Gastroesophageal sphincter (tissue), 4 donors: ENCODE measurements at regions not wholly inside any gene's neighbourhood (a gene's known extent, or its start where the extent isn't known, plus 50 kb on each side); places are given as distances from the start of the nearest gene placed in this dataset.

ENCODE experiments used
- ATAC-seq: fragments of 150-250 bp; one replicate; pipeline ENCODE4 v1.9.1; 2016; ENCODE audit warnings: mild to moderate bottlenecking, moderate library complexity
- H3K27ac ChIP-seq, 4 donors: fragments of 200-600 bp; sonication (generic) in 3 of 4; 1 replicate in 3 of 4; 2 replicates in 1 of 4; pipeline ENCODE4 v1.5.1; 2016 to 2019
- H3K27me3 ChIP-seq: fragments of 200-600 bp; sonication (generic); one replicate; pipeline ENCODE4 v1.5.1; 2019
- H3K36me3 ChIP-seq, 2 donors: fragments of 200-600 bp; sonication (generic); one replicate each; pipeline ENCODE4 v1.5.1; 2019; ENCODE audit warnings: control low read depth in 1 of 2
- H3K4me1 ChIP-seq, 3 donors: fragments of 200-600 bp; sonication (generic); 1 replicate in 2 of 3; 2 replicates in 1 of 3; pipeline ENCODE4 v1.5.1; 2016 to 2019; ENCODE audit warnings: control low read depth in 2 of 3
- H3K4me3 ChIP-seq, 2 donors: fragments of 200-600 bp; sonication (generic); one replicate each; pipeline ENCODE4 v1.5.1; 2019; ENCODE audit warnings: mild to moderate bottlenecking in 1 of 2, moderate library complexity in 1 of 2
- H3K9me3 ChIP-seq, 3 donors: fragments of 200-600 bp; sonication (generic); one replicate each; pipeline ENCODE4 v1.5.1; 2017 to 2019; ENCODE audit warnings: control low read depth in 2 of 3
- CTCF ChIP-seq, 4 experiments: fragments of 200-600 bp in 2 of 4; fragments of 450-650 bp in 2 of 4; sonication (generic) in 1 of 4; IDR thresholded peaks; one replicate each; pipeline ENCODE4 v1.5.1; 2017 to 2019; ENCODE audit warnings: antibody characterized with exemption in 4 of 4, mild to moderate bottlenecking in 2 of 4, moderate library complexity in 2 of 4
- EP300 ChIP-seq: sonication (generic); formaldehyde crosslinking; IDR thresholded peaks from one replicate; pipeline ENCODE4 v1.6.1; 2017; ENCODE audit warnings: antibody characterized with exemption, mild to moderate bottlenecking
- POLR2A ChIP-seq, 2 donors: fragments of 450-650 bp; IDR thresholded peaks; one replicate each; pipeline ENCODE4 v1.6.1; 2017; ENCODE audit warnings: antibody characterized with exemption in 2 of 2, mild to moderate bottlenecking in 2 of 2, moderate library complexity in 1 of 2
- POLR2AphosphoS5 ChIP-seq: sonication (generic); formaldehyde crosslinking; IDR thresholded peaks from one replicate; pipeline ENCODE4 v1.6.1; 2017; ENCODE audit warnings: antibody characterized with exemption
- WGBS, 2 donors: methylation state at CpG; one replicate each; pipeline ENCODE4 v1.1.5; 2018; ENCODE audit warnings: low coverage in 1 of 2; 5-methylcytosine and 5-hydroxymethylcytosine counted together

- TF ChIP-seq POLR2A (IDR thresholded peaks at IDR 0.05) (no peak), POLR2AphosphoS5 (no peak), CTCF (IDR thresholded peaks at IDR 0.05) (no peak), EP300 (no peak)
- 65 to 77% methylated on average over 3 to 4 of the region's 4 CpGs for WGBS, 2 donors
- H3K27ac ChIP-seq = no peak overlapping the region
- peaks cover 0 to 4% (median 0%) of the 10 kb centered on the region in 3 donors for H3K9me3 ChIP-seq
- H3K4me1 ChIP-seq = no peaks in the 10 kb centered on the region
- no peak for ATAC-seq
- H3K27me3 ChIP-seq = peaks cover 68% of the 10 kb centered on the region
- H3K4me3 ChIP-seq = no peak overlapping the region
- H3K36me3 ChIP-seq = no peaks in the 10 kb centered on the region
Measured at GRCh38 chr12:53816360-53817020, 64.7 kb upstream of the CISTR start.

GRCh38 chr12:53817021-53817389 is 65.2 kb upstream of the CISTR start:
- ATAC-seq = no peak
- no peaks in the 10 kb centered on the region for H3K36me3 ChIP-seq
- TF ChIP-seq CTCF (IDR thresholded peaks at IDR 0.05) (no peak), EP300 (no peak), POLR2AphosphoS5 (no peak), POLR2A (IDR thresholded peaks at IDR 0.05) (no peak)
- peaks cover 71% of the 10 kb centered on the region for H3K27me3 ChIP-seq
- no peaks in the 10 kb centered on the region for H3K9me3 ChIP-seq
- no peak overlapping the region for H3K27ac ChIP-seq
- no peak overlapping the region for H3K4me3 ChIP-seq
- H3K4me1 ChIP-seq = no peaks in the 10 kb centered on the region

GRCh38 chr12:53820514-53821306 is 68.9 kb upstream of the CISTR start:
- Histone ChIP-seq H3K4me1 (no peaks in the 10 kb centered on the region), H3K9me3 (no peaks in the 10 kb centered on the region), H3K36me3 (no peaks in the 10 kb centered on the region), H3K4me3 (no peak overlapping the region), H3K27ac (no peak overlapping the region), H3K27me3 (peaks cover 79% of the 10 kb centered on the region)
- no peak for ATAC-seq
- TF ChIP-seq CTCF (IDR thresholded peaks at IDR 0.05) (no peak), POLR2AphosphoS5 (no peak), EP300 (no peak), POLR2A (IDR thresholded peaks at IDR 0.05) (no peak)
- WGBS, 2 donors = 54 to 71% methylated on average over 2 of the region's 3 CpGs

- no peaks in the 10 kb centered on the region for H3K36me3 ChIP-seq
- H3K4me3 ChIP-seq = no peak overlapping the region
- no peak overlapping the region for H3K27ac ChIP-seq
- 54 to 56% methylated on average over 7 to 9 of the region's 9 CpGs for WGBS, 2 donors
- ATAC-seq = no peak
- H3K9me3 ChIP-seq = no peaks in the 10 kb centered on the region
- no peak for TF ChIP-seq POLR2AphosphoS5
- no peak for TF ChIP-seq EP300
- no peak for TF ChIP-seq POLR2A (IDR thresholded peaks at IDR 0.05)
- TF ChIP-seq CTCF (IDR thresholded peaks at IDR 0.05) = no peak
- no peaks in the 10 kb centered on the region for H3K4me1 ChIP-seq
- H3K27me3 ChIP-seq = peaks cover 45% of the 10 kb centered on the region
Measured at GRCh38 chr12:53824001-53824712, 72.4 kb upstream of the CISTR start.
